ENCODE measurements at regions not wholly inside any gene's neighbourhood (a gene's known extent, or its start where the extent isn't known, plus 50 kb on each side); places are given as distances from the start of the nearest gene placed in this dataset.

- TF ChIP-seq CTCF (IDR thresholded peaks at IDR 0.05; ENCODE audit: insufficient read depth, low read length) (no peak), GABPA (IDR thresholded peaks at IDR 0.05; ENCODE audit: low read depth) (no peak), POLR2AphosphoS5 (IDR thresholded peaks at IDR 0.05; ENCODE audit: low read depth) (no peak)
- TF ChIP-seq, protein P1, sequence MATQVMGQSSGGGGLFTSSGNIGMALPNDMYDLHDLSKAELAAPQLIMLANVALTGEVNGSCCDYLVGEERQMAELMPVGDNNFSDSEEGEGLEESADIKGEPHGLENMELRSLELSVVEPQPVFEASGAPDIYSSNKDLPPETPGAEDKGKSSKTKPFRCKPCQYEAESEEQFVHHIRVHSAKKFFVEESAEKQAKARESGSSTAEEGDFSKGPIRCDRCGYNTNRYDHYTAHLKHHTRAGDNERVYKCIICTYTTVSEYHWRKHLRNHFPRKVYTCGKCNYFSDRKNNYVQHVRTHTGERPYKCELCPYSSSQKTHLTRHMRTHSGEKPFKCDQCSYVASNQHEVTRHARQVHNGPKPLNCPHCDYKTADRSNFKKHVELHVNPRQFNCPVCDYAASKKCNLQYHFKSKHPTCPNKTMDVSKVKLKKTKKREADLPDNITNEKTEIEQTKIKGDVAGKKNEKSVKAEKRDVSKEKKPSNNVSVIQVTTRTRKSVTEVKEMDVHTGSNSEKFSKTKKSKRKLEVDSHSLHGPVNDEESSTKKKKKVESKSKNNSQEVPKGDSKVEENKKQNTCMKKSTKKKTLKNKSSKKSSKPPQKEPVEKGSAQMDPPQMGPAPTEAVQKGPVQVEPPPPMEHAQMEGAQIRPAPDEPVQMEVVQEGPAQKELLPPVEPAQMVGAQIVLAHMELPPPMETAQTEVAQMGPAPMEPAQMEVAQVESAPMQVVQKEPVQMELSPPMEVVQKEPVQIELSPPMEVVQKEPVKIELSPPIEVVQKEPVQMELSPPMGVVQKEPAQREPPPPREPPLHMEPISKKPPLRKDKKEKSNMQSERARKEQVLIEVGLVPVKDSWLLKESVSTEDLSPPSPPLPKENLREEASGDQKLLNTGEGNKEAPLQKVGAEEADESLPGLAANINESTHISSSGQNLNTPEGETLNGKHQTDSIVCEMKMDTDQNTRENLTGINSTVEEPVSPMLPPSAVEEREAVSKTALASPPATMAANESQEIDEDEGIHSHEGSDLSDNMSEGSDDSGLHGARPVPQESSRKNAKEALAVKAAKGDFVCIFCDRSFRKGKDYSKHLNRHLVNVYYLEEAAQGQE (IDR thresholded peaks at IDR 0.05; ENCODE audit: insufficient replicate concordance, low read depth), result no peak
Observed at GRCh38 chr12:125408718-125409117, 343.5 kb downstream of the AACS start.

Measured in HL-60 (cell line).